ENCODE measurements at regions not wholly inside any gene's neighbourhood (a gene's known extent, or its start where the extent isn't known, plus 50 kb on each side); places are given as distances from the start of the nearest gene placed in this dataset.
A peak's percentile ranks its signal among the peaks of the same experiment; 100 is the strongest.
"Not testable (repeated sequence)": the region's sequence is repeated elsewhere in the genome, so short reads cannot be mapped to it uniquely, and the experiment has no call there.

- ChIA-PET POLR2A (ENCODE audit: unreplicated experiment) (no interaction called here), CTCF (no interaction called here)
- Histone ChIP-seq H3K9me3 (ENCODE audit: insufficient read depth, low read depth) (no peaks in the 10 kb centered on the region), H4K20me1 (ENCODE audit: insufficient read depth) (no peaks in the 10 kb centered on the region), H3K9me2 (ENCODE audit: insufficient read depth) (no peaks in the 10 kb centered on the region), H3K4me2 (no peak overlapping the region), H3K27me3 (ENCODE audit: insufficient read depth, low read depth) (no peaks in the 10 kb centered on the region), H2AFZ (no peak overlapping the region), H3K36me3 (ENCODE audit: low read depth) (no peaks in the 10 kb centered on the region), H3F3A (ENCODE audit: insufficient read depth, low read depth) (no peaks in the 10 kb centered on the region), H3K79me2 (ENCODE audit: low read depth) (no peaks in the 10 kb centered on the region), H3K4me3 (no peak overlapping the region), H3K27ac (no peak overlapping the region), H3K4me1 (replicated peaks; ENCODE audit: insufficient read depth) (no peaks in the 10 kb centered on the region)
- no peak for DNase-seq
- intact Hi-C loops (cut with micrococcal nuclease; ENCODE audit: unreplicated experiment), result no loop called here
- BruUV-seq (replicated peaks), result no TSS peak
- TF ChIP-seq EZH2 (IDR thresholded peaks at IDR 0.05; ENCODE audit: low read depth) (no peak), CTCF (conservative IDR thresholded peaks at IDR 0.05) (no peak)
Observed at GRCh38 chr6:93654548-93654947, 235.2 kb upstream of the EPHA7 start.

- Histone ChIP-seq H2AFZ (no peak overlapping the region), H3K36me3 (ENCODE audit: low read depth) (no peaks in the 10 kb centered on the region), H3K79me2 (ENCODE audit: low read depth) (no peaks in the 10 kb centered on the region), H3F3A (ENCODE audit: insufficient read depth, low read depth) (no peaks in the 10 kb centered on the region), H3K9me3 (ENCODE audit: insufficient read depth, low read depth) (no peaks in the 10 kb centered on the region), H3K9me2 (ENCODE audit: insufficient read depth) (no peaks in the 10 kb centered on the region), H3K27ac (no peak overlapping the region), H3K4me3 (no peak overlapping the region), H3K27me3 (ENCODE audit: insufficient read depth, low read depth) (no peaks in the 10 kb centered on the region), H3K4me1 (replicated peaks; ENCODE audit: insufficient read depth) (no peaks in the 10 kb centered on the region), H3K4me2 (no peak overlapping the region), H4K20me1 (ENCODE audit: insufficient read depth) (no peaks in the 10 kb centered on the region)
- BruUV-seq (replicated peaks), result no TSS peak
- POLR2A ChIA-PET (ENCODE audit: unreplicated experiment), result no interaction called here
- CTCF ChIA-PET, result no interaction called here
- TF ChIP-seq EZH2 (IDR thresholded peaks at IDR 0.05; ENCODE audit: low read depth), result no peak
- no peak for TF ChIP-seq CTCF (conservative IDR thresholded peaks at IDR 0.05)
- no peak for DNase-seq
- intact Hi-C loops (cut with micrococcal nuclease; ENCODE audit: unreplicated experiment), result no loop called here
Observed at GRCh38 chr6:93644611-93645010, 225.3 kb upstream of the EPHA7 start.

- H2AFZ ChIP-seq, result no peak overlapping the region
- POLR2A ChIA-PET (ENCODE audit: unreplicated experiment), result no interaction called here
- intact Hi-C loops (cut with micrococcal nuclease; ENCODE audit: unreplicated experiment), result no loop called here
- H3K4me3 ChIP-seq, result no peak overlapping the region
- no peak for TF ChIP-seq CTCF (conservative IDR thresholded peaks at IDR 0.05)
- no peak for TF ChIP-seq EZH2 (IDR thresholded peaks at IDR 0.05; ENCODE audit: low read depth)
- no peaks in the 10 kb centered on the region for H3K9me2 ChIP-seq (ENCODE audit: insufficient read depth)
- no peaks in the 10 kb centered on the region for H3K36me3 ChIP-seq (ENCODE audit: low read depth)
- no peaks in the 10 kb centered on the region for H3F3A ChIP-seq (ENCODE audit: insufficient read depth, low read depth)
- H3K27ac ChIP-seq, result no peak overlapping the region
- no peaks in the 10 kb centered on the region for H3K9me3 ChIP-seq (ENCODE audit: insufficient read depth, low read depth)
- H4K20me1 ChIP-seq (ENCODE audit: insufficient read depth), result no peaks in the 10 kb centered on the region
- BruUV-seq (replicated peaks), result no TSS peak
- H3K4me2 ChIP-seq, result no peak overlapping the region
- no peak for DNase-seq
- H3K79me2 ChIP-seq (ENCODE audit: low read depth), result no peaks in the 10 kb centered on the region
- CTCF ChIA-PET, result no interaction called here
- no peaks in the 10 kb centered on the region for H3K4me1 ChIP-seq (replicated peaks; ENCODE audit: insufficient read depth)
- H3K27me3 ChIP-seq (ENCODE audit: insufficient read depth, low read depth), result no peaks in the 10 kb centered on the region
Observed at GRCh38 chr6:93639126-93639525, 219.8 kb upstream of the EPHA7 start.

GRCh38 chr6:93636987-93637664 lies 217.8 kb upstream of the EPHA7 start:
- BruUV-seq (replicated peaks); H2AFZ ChIP-seq; H3K27ac ChIP-seq; CTCF ChIA-PET; H3F3A ChIP-seq (ENCODE audit: insufficient read depth, low read depth); H3K4me1 ChIP-seq (replicated peaks; ENCODE audit: insufficient read depth); intact Hi-C loops (cut with micrococcal nuclease; ENCODE audit: unreplicated experiment); H3K79me2 ChIP-seq (ENCODE audit: low read depth); H3K4me2 ChIP-seq; H3K9me3 ChIP-seq (ENCODE audit: insufficient read depth, low read depth); H3K27me3 ChIP-seq (ENCODE audit: insufficient read depth, low read depth); H4K20me1 ChIP-seq (ENCODE audit: insufficient read depth); H3K9me2 ChIP-seq (ENCODE audit: insufficient read depth); H3K36me3 ChIP-seq (ENCODE audit: low read depth); H3K4me3 ChIP-seq; POLR2A ChIA-PET (ENCODE audit: unreplicated experiment): not testable (repeated sequence)
- DNase-seq, result peak in 1 of 2 experiments; percentile 36
